Stromal cell of bone marrow (primary cell): ENCODE measurements at regions not wholly inside any gene's neighbourhood (a gene's known extent, or its start where the extent isn't known, plus 50 kb on each side); places are given as distances from the start of the nearest gene placed in this dataset.

Experiments used
- DNase-seq: peaks from one replicate; pipeline ENCODE4 v3.0.0-alpha.2; 2012; ENCODE audit warnings: low read depth

DNA sequence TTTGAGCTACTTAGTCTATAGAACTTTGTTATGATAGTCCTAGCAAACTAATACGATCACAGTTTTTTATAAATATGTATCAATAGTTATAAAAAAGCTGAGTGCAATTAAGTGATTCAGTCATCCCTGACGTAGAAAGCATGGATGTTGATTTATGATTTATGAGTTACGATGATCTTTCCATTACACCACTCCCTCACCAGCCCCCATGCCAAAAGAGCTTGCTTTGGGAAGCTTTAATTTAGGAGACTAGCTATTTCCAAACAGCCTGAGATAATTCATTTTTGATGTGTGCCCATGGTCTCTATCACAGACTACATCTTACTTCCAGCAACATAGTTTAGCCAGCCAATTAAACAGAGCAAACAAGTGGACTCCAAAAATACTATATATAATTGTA, 256.8 kb downstream of the GABRG2 start:
- no peak for DNase-seq

DNA sequence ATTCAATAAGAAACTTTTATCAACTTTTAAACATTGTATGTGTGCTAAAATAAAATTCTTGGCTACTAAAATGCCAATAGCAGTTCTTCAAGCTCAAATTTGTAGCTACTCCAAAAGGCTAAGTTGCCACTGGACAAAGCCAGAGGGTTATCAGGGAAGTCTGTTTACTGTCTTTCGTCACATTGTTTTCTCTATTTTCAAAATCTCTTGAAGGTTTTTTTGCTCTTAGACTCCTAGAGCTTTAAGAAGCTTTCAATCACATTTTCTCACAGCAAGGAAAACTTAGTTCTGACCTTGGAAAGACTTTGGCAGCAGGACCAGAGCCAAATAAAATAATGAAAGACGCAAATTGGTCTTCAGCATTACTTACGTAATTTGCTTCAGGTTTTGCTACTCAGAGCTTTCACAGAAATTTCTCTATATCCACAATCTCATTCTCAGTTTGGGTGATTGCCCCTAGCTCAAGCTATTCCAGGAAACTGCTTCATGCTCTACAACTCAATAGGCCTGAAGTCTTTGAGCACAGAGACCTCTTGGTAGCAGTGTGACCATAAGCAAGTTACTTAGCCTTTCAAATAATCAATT, 257.7 kb downstream of the GABRG2 start:
- no peak for DNase-seq

DNA sequence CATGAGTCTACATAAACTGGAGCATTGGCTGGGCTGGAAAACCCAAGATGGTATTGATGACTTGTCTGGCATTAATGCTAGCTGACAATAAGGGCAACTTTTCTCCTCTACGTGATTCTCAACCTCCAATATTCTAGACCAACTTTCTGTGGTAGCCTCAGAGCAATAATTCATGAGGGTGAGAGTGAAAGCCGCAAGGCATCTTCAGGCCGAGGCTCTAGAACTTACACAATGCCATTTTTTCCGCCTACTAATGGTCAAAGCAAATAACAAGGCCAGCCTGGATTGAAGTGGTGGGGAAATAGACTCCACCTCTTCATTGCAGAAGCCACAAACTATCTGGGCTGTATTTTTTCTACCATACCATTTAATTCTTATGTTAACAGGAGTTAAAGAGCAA, 267.4 kb downstream of the GABRG2 start:
- DNase-seq: no peak

DNA sequence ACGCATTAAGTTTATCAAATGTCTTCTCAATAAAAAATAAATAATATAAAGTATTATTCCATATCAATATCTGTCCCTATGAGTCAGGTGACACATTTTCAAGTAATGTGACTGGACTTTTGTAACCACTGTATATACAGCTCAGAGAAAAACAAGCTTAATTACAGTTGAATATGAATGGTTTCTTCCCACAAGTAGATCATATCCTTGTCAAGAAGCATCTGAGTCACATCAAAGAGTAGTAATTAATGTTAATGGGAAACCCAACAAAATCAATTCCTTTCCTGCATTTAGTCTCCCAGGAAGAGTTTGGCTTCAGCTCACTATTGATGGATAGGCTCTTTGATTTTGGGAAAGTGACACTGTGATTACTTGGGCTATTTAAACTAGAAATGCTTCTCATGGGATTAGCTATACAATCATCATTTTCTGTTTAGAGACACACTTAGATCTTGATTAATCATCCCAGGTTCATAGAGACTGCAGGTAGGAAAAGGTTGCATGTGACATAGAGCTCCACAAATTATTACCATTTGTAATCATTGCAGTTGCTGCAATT, 292.9 kb downstream of the GABRG2 start:
- no peak for DNase-seq

DNA sequence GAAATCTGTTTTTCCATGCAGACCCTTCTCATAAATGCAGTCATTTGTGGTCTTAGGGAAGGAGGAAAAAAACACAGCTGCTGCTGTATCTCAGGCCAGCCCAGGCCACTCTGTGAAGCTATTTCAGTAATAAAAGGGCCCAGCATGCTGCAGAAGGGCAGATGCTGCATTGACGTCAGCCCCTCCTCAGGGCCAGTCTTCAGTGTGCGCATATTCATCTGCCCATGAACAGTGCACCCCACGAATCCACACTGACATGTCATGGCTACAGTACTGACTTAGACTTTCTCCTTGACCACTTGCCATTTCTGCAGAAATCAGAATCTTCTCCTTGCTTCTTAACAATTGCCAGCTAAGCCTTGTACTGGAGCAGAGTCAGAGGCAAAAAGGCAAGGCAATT, 304.7 kb downstream of the GABRG2 start:
- DNase-seq: no peak

DNA sequence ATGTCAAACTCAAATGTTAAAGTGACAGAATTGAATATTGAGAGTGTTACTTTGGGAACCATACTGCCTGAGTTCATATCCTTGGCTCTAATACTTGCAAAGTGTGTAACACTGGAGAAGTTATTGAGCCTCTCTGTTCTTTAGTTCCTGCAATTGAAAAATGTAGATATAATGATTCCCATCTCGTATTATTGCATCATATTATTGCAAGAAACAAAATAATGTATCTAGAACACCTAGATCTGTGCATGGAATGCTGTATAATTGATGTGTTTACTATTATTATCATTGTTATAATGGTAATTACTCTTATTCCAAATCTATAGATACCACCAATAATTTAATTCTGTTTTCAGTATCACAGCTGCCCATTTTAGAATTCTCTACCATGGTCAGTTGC, 310.3 kb downstream of the GABRG2 start:
- no peak for DNase-seq

DNA sequence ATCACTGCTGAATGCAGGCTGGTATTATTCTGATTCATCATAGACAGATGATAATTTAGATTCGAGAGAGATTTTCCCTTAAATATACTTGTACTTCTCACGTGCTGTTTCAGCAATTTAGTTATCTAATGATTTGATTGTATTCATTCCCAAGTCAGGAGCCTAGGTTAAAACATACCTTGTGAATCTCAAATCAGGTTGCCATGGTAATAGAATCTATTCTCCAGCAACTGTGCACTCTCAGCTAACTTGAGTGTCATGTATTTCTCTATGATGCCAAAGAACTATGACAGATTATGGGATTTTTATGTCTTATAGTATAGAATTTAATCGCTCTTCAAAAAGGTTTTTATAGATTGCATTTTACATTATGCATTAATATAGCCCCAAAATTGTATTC, 315.3 kb downstream of the GABRG2 start:
- DNase-seq: no peak

DNA sequence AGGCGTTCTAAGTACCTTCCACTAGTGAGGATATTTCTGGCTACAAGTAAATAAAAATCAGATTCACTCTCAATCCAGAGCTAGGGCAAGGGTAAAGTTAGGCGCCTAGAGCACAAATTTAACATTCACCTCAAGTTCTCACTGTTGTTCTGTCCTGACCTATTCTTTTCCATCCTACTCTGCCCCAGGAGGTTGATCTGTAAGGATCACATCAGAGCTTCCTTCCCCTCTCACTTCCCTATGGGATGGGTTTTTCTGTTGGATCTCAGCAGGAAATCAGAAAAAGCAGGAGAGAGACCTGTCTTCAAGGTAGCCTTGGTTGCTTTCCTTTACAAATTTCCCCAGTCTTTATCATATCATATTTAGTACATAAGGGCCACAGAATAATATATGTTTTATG, 316.7 kb downstream of the GABRG2 start:
- DNase-seq: no peak

DNA sequence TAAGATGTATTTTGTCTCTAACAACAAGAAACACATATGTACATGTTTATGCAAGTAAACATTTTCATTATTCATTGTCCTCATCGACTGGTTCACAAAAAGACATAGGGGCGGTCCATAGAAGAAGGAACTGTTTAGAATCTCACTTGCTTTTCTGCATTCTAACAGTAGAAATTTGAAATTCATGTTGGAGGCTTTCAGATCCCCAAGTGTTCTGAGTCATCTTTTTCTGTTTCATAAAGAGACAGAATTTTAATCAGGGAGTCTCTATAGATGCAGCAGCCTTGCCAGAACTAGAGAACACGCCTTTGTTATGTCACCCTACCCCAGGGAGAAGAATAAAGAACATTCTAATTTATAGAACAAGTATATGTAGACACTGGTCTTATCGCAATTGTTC, 324.3 kb downstream of the GABRG2 start:
- DNase-seq: no peak

DNA sequence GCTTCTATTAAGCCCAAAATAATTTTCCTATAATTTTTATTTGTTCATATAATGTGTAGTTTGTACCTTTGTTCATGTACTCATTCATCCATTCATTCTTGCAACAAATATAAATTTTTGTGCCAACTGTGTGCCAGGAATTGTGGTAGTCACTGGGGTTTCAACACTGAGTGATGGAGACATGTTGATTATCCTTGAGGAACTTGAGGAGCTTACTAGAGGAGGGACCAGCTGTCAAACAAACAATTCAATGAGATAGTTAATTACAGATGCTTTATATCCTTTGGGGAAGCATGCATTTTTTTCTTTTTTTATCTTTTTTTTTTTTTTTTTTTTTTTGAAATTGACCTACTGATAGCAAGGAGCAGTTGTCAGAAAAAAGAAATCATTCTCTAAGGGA, 324.8 kb downstream of the GABRG2 start:
- no peak for DNase-seq

DNA sequence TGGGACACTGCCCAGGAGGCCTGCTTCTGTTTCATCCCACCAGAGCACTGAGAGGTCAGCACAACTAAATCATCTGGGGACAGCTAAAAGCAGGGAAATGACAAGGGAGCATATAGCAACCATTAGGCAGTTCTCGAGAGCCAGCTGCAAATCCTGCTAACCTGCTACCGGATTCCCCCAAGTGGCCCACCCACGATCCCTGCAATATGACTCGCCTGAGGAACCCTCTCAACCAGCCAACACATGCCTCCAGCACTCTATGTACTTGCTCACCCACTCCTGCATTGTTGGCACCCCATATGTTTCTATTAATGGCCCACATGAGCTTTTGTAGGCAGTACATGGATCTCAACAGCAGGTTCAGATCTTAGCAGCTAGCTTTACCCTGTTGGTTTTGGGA, 326.0 kb downstream of the GABRG2 start:
- DNase-seq: no peak

DNA sequence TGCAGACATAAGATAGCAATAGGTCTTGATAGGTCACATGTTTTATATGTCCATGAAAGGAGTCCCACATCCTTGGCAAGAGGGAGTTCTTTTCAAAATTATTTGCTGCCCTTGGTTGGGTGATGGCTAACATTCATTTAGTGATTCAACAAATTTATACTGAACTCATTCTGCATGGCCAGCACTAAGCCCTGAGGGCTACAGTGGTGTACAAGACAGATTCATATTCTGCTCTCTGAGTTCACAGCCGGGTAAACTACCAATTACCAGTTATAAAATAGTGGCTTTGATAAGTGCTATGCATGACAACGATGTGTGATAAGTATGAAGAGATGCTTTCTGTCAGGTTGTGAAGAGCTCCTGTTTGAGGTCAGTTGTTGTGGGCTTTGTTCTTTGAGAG, 340.0 kb downstream of the GABRG2 start:
- DNase-seq: no peak

DNA sequence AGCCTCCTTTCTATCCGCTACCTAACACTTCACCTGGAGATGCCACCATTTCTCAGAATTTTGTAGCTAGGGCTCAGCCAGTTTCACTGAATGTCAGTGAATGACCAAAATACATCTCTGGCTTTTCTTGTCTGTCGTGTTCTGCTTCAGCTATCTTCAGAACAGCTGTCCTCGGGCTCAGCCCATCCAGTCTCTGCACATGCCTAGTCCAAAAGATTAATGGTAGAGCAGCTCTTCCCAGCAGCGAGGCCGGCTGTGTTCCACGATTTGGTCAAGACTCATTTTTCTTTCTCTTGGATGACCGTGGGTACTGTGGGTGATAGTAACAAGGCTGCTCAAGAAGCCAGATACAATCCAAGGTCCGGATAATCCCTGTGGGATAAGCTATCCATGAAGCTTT, 342.8 kb downstream of the GABRG2 start:
- no peak for DNase-seq

DNA sequence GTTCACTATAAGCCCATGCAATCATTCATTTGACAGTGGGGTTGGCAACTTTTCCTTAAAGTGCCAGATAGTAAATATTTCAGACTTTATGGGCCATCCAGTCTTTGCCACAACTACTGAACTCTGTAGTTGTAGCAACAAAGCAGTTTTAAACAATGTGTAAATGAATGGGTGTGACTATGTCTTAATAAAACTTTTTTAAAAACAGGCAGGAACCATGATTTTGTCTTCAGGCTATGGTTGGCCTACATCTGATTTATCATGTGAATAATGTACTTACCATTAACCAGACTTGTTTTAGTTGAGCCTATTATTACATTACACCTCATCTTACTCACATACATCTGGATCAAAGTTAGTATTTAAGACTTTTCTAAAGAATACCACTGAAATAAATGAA, 361.6 kb downstream of the GABRG2 start:
- DNase-seq: no peak

DNA sequence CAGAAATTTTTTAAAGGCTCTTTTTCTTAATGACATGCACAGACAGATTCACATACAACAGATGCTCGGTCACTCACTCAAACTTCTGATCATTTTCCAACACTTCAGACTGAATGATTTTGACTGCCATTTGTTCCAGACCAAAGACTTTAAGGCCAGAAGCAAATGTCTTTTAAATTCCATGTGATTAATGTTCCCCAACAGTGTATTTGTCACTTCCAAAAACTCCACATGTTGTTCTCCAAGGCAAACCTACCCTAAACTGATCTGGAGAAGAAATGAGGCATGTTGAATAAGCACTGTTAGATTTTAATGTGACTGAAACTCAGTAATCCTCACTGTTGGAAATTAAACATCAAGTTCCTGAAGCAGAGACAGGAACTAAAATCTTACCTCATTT, 366.7 kb downstream of the GABRG2 start:
- no peak for DNase-seq

DNA sequence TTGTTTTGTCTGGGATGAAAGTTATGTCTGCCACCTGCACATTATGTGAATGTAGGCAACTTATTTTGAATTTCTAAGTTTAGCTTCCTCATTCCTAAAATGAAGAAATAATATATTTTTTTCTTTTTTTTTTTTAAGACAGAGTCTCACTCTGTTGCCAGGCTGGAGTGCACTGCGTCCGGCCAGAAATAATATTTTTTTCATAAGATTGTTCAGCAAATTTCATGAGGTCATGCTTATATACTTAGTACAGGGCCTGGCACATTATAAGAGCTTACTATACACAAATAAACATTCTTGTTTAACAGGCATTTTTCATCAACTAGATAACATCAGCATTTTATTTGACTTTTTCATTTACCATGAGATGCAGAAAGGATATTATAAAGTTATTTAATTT, 368.5 kb downstream of the GABRG2 start:
- DNase-seq: no peak

DNA sequence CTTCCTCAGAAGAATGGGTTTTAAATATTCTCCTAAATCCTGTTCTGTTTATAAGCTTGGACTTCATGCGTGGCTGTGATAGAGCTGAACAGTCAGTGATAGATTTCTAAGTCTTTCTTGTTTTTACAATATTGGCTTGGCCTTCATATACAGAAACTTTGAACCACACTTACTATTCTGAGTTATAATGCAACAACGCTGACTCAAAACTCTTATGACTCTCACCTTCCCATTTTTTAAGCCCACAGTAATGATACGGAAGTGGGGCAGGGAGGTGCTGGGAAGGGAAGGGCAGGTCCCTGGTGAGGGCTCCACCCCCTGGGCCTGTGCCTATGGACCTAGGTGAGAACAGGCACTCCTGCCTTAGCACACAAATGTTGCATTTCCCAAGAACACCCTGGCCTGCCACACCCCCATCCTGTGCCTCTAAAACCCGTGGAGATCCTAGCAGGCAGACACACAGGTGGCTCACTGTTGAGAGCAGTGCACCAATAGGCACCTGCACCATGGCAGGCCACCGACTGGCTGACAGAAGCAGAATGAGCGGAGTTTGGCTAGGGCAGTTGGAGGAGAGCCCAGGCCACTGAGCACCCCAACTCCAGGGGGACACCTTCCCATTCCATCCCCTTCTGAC, 376.7 kb downstream of the GABRG2 start:
- no peak for DNase-seq

DNA sequence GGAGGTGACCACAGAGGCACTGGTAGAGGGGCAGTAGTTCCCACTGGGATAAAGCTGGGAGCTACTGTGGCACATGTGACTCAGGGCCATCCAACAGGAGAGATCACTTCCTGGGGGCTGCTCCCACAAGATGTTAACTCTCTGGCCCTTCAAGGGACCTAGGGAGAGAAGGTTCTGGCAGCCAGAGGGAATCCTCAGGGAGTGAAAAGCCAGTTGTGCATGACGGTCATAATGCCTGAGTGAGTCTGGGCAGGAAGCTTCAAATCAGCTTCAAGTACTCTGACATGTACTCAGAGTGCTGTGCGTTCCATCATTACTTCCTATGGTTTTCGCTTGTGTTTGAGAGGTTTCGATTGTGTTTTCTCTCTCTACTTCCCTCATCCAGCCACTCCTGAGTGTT, 388.5 kb downstream of the GABRG2 start:
- no peak for DNase-seq

DNA sequence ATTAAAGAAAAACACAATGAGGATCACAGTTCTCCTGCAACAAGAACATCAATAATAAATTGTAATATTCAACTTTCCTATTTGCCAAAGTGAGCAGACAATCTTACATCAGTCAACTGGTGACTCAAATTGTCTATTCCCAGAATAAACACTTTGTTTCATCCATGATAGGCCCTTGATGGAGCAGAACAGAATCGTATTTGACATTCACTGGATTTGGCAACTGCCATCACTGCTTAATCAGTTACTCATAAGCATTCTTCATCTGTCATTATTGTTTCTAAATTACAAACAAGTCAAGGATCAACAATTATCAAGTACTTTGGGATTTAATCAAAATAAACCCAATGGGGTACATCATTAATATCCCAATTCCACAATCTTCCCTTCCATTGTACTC, 398.4 kb downstream of the GABRG2 start:
- DNase-seq: no peak

DNA sequence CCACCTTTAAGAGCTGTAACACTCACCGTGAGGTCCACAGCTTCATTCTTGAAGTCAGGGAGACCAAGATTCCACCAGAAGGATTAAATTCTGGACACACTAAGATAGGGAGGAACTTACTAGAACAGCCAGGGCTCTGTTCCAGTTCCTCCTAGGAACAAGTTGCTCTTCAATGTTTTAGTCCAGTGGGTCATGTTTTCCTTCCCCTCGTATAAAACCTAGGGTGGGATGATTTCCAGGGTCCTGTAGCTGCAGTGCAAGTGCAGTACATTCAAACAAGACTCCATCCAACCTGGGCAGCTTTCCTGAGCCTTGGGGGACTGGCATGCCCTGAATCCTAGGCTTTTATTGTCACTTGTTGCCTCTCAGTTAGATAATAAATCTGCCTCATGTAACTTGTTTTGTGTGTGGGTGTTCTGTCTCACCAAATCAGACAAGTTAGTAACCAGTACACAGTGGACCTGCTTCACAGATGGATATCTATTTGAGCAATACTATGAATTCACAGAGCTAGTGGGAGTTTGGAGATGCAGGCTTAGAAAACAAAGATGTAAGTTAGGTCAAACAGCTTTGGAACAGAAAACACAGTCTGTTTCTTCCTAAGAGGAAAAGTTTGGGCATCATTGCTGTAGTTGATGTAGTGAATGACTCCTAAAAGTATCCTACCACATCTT, 405.6 kb downstream of the GABRG2 start:
- DNase-seq: no peak

DNA sequence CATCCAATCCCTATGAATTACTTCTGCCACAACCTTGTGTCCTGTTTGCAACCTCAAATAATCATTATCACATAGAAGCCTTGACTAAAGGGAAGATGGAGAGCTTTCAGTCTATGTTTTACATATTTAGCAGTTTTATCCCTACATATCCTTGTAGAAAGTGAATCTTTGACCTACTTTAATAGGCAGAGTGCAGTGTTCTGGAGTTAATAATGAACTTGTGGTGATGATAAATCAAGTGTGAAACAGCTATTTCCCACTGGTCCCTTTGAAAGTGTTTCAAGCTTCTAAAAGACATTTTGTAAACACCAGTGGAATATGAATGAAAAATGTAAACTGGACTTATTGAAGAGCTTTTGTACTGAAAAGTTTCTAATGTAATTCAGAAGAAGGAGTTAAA, 406.7 kb downstream of the GABRG2 start:
- DNase-seq: no peak

DNA sequence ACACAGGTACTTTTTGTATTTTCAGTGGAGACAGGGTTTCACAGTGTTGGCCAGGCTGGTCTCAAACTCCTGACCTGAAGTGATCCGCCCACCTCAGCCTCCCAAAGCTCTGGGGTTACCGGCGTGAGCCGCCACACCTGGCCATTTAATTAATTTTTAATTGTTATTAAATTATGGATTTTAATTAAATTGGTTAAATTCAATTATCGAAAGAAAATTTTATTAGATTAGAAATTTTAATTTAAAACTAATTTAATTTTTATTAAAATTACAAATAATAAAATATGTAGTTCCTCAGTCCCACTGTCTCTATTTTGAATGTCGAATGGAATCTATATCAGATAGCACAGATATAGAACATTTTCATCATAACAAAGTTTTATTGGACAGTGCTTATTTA, 416.5 kb downstream of the GABRG2 start:
- DNase-seq: no peak

DNA sequence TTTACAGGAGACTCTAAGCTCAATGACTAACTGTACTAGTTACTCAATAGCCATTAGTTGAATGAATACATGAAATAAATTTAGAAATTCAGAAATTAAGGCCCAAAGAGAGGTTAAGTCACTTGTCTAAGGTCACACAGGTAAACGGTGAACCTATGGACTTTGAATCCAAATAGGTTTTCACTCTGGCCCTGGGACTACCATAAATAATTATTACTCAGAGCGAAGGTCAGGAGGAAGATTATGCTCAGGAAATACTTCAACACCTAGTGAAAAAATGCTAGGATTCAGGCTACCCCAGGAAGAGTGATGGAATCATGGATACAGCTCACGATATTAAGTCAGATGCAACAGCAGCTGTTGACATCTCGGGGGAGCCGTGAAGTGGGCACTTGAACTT, 417.4 kb downstream of the GABRG2 start:
- no peak for DNase-seq
